GM23338 (cell line): ENCODE measurements at regions not wholly inside any gene's neighbourhood (a gene's known extent, or its start where the extent isn't known, plus 50 kb on each side); places are given as distances from the start of the nearest gene placed in this dataset.

Experiments
- ATAC-seq: fragments of 200-7000 bp; cut with Tn5 transposase; 3 replicates; pipeline ENCODE4 v1.9.1; 2020
- DNase-seq: peaks from one replicate; pipeline ENCODE4 v3.0.0-alpha.2; 2015; ENCODE audit warnings: low spot score
- H2AFZ ChIP-seq: fragments of 200-600 bp; sonication (generic); 2 replicates; pipeline ENCODE4 v1.8.0; 2016; ENCODE audit warnings: antibody characterized with exemption, mild to moderate bottlenecking, moderate library complexity
- H3F3A ChIP-seq: fragments of 200-600 bp; sonication (generic); replicated peaks from 2 replicates; pipeline ENCODE4 v1.8.0; 2017; ENCODE audit warnings: antibody characterized with exemption, mixed run types, low read depth
- H3K27ac ChIP-seq: fragments of 200-600 bp; sonication (generic); 2 replicates; pipeline ENCODE4 v1.6.1; 2016; ENCODE audit warnings: low read depth
- H3K27me3 ChIP-seq: fragments of 200-600 bp; sonication (generic); 2 replicates; pipeline ENCODE4 v1.8.0; 2016; ENCODE audit warnings: mild to moderate bottlenecking, mixed run types, moderate library complexity; ENCODE audit not compliant: insufficient read depth
- H3K36me3 ChIP-seq: fragments of 200-600 bp; sonication (generic); 2 replicates; pipeline ENCODE4 v1.8.0; 2016; ENCODE audit warnings: mild to moderate bottlenecking; ENCODE audit not compliant: insufficient read depth
- H3K4me1 ChIP-seq: fragments of 200-600 bp; sonication (generic); 2 replicates; pipeline ENCODE4 v1.8.0; 2016; ENCODE audit warnings: mild to moderate bottlenecking, moderate library complexity; ENCODE audit not compliant: insufficient read depth
- H3K4me2 ChIP-seq: fragments of 200-600 bp; sonication (generic); 2 replicates; pipeline ENCODE4 v1.7.1; 2017; ENCODE audit warnings: mixed run types
- H3K4me3 ChIP-seq: fragments of 200-600 bp; sonication (generic); 2 replicates; pipeline ENCODE4 v1.6.1; 2016; ENCODE audit warnings: mixed run types
- H3K79me2 ChIP-seq: fragments of 200-600 bp; sonication (generic); replicated peaks from 2 replicates; pipeline ENCODE4 v1.8.0; 2017; ENCODE audit warnings: mild to moderate bottlenecking; ENCODE audit not compliant: insufficient read depth
- H3K9me2 ChIP-seq: fragments of 200-600 bp; sonication (generic); 2 replicates; pipeline ENCODE4 v1.8.0; 2017; ENCODE audit not compliant: insufficient read depth
- H4K20me1 ChIP-seq: fragments of 200-600 bp; sonication (generic); replicated peaks from 2 replicates; pipeline ENCODE4 v1.8.0; 2017; ENCODE audit warnings: mild to moderate bottlenecking; ENCODE audit not compliant: insufficient read depth
- H3K27ac Mint-ChIP-seq: 2 replicates; pipeline ENCODE4 v1.8.0; 2020; ENCODE audit warnings: inconsistent platforms, mild to moderate bottlenecking, moderate library complexity, mixed read lengths
- H3K27me3 Mint-ChIP-seq: 3 replicates; pipeline ENCODE4 v1.8.0; 2022; ENCODE audit warnings: low read depth, mild to moderate bottlenecking, moderate library complexity, mixed read lengths, inconsistent platforms; ENCODE audit not compliant: insufficient read depth, poor library complexity
- H3K36me3 Mint-ChIP-seq: 3 replicates; pipeline ENCODE4 v1.8.0; 2021; ENCODE audit warnings: low read depth, mild to moderate bottlenecking, inconsistent platforms, moderate library complexity, mixed read lengths
- H3K4me1 Mint-ChIP-seq: 3 replicates; pipeline ENCODE4 v1.8.0; 2020; ENCODE audit warnings: mild to moderate bottlenecking, inconsistent platforms, mixed read lengths
- H3K4me3 Mint-ChIP-seq: 3 replicates; pipeline ENCODE4 v1.8.0; 2021; ENCODE audit warnings: moderate library complexity, mild to moderate bottlenecking, inconsistent platforms, mixed read lengths
- H3K9me3 Mint-ChIP-seq: 3 replicates; pipeline ENCODE4 v1.8.0; 2020; ENCODE audit warnings: moderate library complexity, mild to moderate bottlenecking, inconsistent platforms, mixed read lengths
- CREB1 ChIP-seq: fragments of 250-450 bp; sonication (Bioruptor Pico); IDR thresholded peaks from 2 replicates; pipeline ENCODE4 v1.5.0; 2020; ENCODE audit warnings: low read depth, mild to moderate bottlenecking, moderate library complexity
- EZH2phosphoT487 ChIP-seq: fragments of 200-600 bp; sonication (generic); IDR thresholded peaks from one replicate; pipeline ENCODE4 v1.8.1; 2018; ENCODE audit warnings: antibody characterized with exemption; ENCODE audit not compliant: unreplicated experiment
- TF ChIP-seq, protein P1 (sequence below): fragments of 250-450 bp; sonication (Bioruptor Pico); IDR thresholded peaks from 2 replicates; pipeline ENCODE4 v1.5.0; 2020; ENCODE audit warnings: mild to moderate bottlenecking, moderate library complexity
- TF ChIP-seq, protein P2 (sequence below): IDR thresholded peaks from one replicate; pipeline ENCODE4 v1.6.1; 2018; ENCODE audit warnings: antibody characterized with exemption; ENCODE audit not compliant: unreplicated experiment

DNA sequence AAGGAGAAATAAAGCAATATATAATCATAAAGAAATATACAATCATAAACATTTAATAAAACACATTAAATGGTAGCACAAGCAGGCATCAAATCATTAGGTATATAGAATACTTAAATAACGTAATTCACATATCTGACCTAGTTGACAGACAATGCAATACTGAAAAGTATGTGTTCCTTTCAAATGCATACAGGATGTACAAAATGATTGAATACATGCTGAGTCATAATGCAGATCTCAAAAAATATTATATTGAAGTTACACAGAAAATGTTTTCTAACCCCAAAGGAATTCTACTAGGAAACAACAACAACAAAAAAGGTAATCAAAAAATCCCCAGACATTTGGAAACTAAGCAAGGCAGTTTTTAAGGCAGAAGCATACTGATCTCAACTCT, 1072.0 kb upstream of the INTU start (continued):
- TF ChIP-seq, protein P1, sequence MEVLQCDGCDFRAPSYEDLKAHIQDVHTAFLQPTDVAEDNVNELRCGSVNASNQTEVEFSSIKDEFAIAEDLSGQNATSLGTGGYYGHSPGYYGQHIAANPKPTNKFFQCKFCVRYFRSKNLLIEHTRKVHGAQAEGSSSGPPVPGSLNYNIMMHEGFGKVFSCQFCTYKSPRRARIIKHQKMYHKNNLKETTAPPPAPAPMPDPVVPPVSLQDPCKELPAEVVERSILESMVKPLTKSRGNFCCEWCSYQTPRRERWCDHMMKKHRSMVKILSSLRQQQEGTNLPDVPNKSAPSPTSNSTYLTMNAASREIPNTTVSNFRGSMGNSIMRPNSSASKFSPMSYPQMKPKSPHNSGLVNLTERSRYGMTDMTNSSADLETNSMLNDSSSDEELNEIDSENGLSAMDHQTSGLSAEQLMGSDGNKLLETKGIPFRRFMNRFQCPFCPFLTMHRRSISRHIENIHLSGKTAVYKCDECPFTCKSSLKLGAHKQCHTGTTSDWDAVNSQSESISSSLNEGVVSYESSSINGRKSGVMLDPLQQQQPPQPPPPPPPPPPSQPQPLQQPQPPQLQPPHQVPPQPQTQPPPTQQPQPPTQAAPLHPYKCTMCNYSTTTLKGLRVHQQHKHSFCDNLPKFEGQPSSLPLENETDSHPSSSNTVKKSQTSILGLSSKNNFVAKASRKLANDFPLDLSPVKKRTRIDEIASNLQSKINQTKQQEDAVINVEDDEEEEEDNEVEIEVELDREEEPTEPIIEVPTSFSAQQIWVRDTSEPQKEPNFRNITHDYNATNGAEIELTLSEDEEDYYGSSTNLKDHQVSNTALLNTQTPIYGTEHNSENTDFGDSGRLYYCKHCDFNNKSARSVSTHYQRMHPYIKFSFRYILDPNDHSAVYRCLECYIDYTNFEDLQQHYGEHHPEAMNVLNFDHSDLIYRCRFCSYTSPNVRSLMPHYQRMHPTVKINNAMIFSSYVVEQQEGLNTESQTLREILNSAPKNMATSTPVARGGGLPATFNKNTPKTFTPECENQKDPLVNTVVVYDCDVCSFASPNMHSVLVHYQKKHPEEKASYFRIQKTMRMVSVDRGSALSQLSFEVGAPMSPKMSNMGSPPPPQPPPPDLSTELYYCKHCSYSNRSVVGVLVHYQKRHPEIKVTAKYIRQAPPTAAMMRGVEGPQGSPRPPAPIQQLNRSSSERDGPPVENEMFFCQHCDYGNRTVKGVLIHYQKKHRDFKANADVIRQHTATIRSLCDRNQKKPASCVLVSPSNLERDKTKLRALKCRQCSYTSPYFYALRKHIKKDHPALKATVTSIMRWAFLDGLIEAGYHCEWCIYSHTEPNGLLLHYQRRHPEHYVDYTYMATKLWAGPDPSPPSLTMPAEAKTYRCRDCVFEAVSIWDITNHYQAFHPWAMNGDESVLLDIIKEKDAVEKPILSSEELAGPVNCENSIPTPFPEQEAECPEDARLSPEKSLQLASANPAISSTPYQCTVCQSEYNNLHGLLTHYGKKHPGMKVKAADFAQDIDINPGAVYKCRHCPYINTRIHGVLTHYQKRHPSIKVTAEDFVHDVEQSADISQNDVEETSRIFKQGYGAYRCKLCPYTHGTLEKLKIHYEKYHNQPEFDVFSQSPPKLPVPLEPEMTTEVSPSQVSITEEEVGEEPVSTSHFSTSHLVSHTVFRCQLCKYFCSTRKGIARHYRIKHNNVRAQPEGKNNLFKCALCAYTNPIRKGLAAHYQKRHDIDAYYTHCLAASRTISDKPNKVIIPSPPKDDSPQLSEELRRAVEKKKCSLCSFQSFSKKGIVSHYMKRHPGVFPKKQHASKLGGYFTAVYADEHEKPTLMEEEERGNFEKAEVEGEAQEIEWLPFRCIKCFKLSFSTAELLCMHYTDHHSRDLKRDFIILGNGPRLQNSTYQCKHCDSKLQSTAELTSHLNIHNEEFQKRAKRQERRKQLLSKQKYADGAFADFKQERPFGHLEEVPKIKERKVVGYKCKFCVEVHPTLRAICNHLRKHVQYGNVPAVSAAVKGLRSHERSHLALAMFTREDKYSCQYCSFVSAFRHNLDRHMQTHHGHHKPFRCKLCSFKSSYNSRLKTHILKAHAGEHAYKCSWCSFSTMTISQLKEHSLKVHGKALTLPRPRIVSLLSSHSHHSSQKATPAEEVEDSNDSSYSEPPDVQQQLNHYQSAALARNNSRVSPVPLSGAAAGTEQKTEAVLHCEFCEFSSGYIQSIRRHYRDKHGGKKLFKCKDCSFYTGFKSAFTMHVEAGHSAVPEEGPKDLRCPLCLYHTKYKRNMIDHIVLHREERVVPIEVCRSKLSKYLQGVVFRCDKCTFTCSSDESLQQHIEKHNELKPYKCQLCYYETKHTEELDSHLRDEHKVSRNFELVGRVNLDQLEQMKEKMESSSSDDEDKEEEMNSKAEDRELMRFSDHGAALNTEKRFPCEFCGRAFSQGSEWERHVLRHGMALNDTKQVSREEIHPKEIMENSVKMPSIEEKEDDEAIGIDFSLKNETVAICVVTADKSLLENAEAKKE (CRISPR knock-in tag), result no peak

DNA sequence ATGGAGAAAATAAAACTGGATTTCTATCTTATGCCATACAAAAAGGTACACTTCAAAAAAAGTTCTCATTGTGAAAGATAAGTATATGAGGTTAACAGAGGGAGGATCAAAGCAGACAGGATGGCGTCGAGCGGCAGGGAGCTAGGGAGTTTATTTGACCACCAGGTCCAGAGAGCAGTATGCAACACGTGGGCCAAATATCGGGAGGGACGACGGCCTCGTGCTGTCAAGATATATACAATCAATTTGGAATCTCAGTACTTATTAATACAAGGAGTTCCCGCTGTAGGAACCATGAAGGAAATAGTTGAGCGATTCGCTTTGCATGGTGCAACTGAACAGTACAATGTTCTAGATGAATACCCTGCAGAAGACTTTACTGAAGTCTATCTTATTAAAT, 1069.4 kb upstream of the INTU start:
- Mint-ChIP-seq H3K36me3 (no peaks in the 10 kb centered on the region), H3K4me1 (no peaks in the 10 kb centered on the region), H3K27ac (no peak overlapping the region), H3K4me3 (no peak overlapping the region), H3K9me3 (no peaks in the 10 kb centered on the region), H3K27me3 (no peaks in the 10 kb centered on the region)
- ATAC-seq (no peak), DNase-seq (no peak)
- Histone ChIP-seq H3K4me1 (no peaks in the 10 kb centered on the region), H3K4me3 (no peak overlapping the region), H3K4me2 (no peak overlapping the region), H3K27me3 (no peaks in the 10 kb centered on the region), H3K79me2 (no peaks in the 10 kb centered on the region), H4K20me1 (no peaks in the 10 kb centered on the region), H3K9me2 (no peaks in the 10 kb centered on the region), H3K36me3 (no peaks in the 10 kb centered on the region), H3K27ac (no peak overlapping the region), H3F3A (no peaks in the 10 kb centered on the region), H2AFZ (no peak overlapping the region)
- TF ChIP-seq, protein P1 (CRISPR knock-in tag), result no peak
- TF ChIP-seq EZH2phosphoT487 (no peak), CREB1 (CRISPR knock-in tag) (no peak)
- TF ChIP-seq, protein P2, sequence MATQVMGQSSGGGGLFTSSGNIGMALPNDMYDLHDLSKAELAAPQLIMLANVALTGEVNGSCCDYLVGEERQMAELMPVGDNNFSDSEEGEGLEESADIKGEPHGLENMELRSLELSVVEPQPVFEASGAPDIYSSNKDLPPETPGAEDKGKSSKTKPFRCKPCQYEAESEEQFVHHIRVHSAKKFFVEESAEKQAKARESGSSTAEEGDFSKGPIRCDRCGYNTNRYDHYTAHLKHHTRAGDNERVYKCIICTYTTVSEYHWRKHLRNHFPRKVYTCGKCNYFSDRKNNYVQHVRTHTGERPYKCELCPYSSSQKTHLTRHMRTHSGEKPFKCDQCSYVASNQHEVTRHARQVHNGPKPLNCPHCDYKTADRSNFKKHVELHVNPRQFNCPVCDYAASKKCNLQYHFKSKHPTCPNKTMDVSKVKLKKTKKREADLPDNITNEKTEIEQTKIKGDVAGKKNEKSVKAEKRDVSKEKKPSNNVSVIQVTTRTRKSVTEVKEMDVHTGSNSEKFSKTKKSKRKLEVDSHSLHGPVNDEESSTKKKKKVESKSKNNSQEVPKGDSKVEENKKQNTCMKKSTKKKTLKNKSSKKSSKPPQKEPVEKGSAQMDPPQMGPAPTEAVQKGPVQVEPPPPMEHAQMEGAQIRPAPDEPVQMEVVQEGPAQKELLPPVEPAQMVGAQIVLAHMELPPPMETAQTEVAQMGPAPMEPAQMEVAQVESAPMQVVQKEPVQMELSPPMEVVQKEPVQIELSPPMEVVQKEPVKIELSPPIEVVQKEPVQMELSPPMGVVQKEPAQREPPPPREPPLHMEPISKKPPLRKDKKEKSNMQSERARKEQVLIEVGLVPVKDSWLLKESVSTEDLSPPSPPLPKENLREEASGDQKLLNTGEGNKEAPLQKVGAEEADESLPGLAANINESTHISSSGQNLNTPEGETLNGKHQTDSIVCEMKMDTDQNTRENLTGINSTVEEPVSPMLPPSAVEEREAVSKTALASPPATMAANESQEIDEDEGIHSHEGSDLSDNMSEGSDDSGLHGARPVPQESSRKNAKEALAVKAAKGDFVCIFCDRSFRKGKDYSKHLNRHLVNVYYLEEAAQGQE, result no peak
